DOHH2 (cell line): ENCODE measurements at regions not wholly inside any gene's neighbourhood (a gene's known extent, or its start where the extent isn't known, plus 50 kb on each side); places are given as distances from the start of the nearest gene placed in this dataset.

ENCODE experiments used
- EZH2phosphoT487 ChIP-seq: fragments of 200-600 bp; sonication (generic); IDR thresholded peaks from 2 replicates; pipeline ENCODE4 v1.6.1; 2017; ENCODE audit warnings: borderline replicate concordance, mild to moderate bottlenecking, antibody characterized with exemption, low read length, moderate library complexity, mixed read lengths
- TF ChIP-seq, protein P1 (sequence below): fragments of 200-600 bp; sonication (generic); IDR thresholded peaks from one replicate; pipeline ENCODE4 v1.5.1; 2014; ENCODE audit warnings: antibody characterized with exemption, mild to moderate bottlenecking, low read depth, low read length; ENCODE audit not compliant: poor library complexity, severe bottlenecking

DNA sequence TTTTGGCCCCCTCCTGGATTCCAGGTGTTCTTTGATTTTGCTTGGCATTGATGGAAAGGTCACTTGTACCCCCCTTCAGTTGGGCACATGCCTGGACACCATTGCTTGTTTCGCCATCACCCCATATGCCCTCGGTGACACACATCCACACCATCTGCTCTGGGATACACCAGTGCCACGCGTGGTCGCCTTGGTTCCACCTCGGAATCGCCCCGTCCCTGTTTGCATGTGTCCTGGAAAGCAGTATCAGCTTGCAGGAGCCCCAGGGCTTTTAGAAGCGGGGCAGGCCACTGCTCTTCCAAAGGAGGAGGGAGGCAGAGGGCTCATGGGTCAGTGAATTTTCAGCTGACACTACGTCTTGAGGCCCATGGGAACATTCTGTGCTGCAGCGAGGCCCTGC is 607.9 kb downstream of the KCNJ18 start:
- TF ChIP-seq, protein P1, sequence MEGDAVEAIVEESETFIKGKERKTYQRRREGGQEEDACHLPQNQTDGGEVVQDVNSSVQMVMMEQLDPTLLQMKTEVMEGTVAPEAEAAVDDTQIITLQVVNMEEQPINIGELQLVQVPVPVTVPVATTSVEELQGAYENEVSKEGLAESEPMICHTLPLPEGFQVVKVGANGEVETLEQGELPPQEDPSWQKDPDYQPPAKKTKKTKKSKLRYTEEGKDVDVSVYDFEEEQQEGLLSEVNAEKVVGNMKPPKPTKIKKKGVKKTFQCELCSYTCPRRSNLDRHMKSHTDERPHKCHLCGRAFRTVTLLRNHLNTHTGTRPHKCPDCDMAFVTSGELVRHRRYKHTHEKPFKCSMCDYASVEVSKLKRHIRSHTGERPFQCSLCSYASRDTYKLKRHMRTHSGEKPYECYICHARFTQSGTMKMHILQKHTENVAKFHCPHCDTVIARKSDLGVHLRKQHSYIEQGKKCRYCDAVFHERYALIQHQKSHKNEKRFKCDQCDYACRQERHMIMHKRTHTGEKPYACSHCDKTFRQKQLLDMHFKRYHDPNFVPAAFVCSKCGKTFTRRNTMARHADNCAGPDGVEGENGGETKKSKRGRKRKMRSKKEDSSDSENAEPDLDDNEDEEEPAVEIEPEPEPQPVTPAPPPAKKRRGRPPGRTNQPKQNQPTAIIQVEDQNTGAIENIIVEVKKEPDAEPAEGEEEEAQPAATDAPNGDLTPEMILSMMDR = no peak
- no peak for TF ChIP-seq EZH2phosphoT487
